Forelimb muscle (tissue), 1 donor: ENCODE measurements at regions not wholly inside any gene's neighbourhood (a gene's known extent, or its start where the extent isn't known, plus 50 kb on each side); places are given as distances from the start of the nearest gene placed in this dataset.
A peak's percentile ranks its signal among the peaks of the same experiment; 100 is the strongest.

Experiments used
- DNase-seq: peaks from one replicate; pipeline ENCODE4 v3.0.0-alpha.2; 2013; ENCODE audit warnings: low read depth

- no peak for DNase-seq
Observed at GRCh38 chr11:41971592-41971991, 512.1 kb upstream of the LRRC4C start.

- no peak for DNase-seq
Observed at GRCh38 chr11:41978945-41979344, 519.5 kb upstream of the LRRC4C start.

- no peak for DNase-seq
Observed at GRCh38 chr11:41980741-41981140, 521.3 kb upstream of the LRRC4C start.

DNA sequence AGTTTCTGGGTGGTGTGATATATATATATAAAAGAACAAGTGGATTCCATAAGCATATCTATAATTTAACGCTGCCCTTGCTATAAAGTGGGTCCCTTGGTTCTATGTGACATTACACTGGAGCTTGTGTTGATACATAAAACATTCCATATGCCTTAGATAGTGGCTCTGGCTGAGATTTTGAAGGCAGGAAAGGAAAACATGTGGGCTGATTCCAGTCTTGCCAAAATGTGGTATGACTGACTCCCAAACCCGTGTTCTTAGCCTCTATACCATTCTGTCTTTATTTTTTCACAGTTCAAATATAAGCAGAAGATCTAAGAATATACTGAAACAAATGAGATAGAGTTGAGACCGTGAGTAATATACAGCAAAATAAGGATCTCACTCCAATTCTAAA lies 522.8 kb upstream of the LRRC4C start:
- DNase-seq, result no peak

DNA sequence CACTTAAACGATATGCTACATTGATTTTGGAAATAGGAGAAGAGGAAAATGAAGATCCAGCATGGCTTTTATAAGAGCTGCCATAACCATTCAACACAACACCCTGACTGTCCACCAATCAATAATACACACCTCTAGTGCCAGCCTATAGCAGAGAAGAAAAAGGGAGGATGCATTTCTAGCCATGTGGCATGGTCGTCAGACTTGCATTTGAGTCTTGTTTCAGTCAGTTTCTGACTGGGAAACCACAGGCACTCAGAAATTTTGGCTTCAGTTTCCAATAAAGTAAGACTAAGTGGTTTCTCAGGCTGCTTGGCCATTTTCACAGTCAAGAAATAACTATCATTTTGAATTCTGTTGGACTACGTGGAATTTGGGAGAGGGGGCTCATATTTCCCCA lies 523.5 kb upstream of the LRRC4C start:
- DNase-seq, result no peak

DNA sequence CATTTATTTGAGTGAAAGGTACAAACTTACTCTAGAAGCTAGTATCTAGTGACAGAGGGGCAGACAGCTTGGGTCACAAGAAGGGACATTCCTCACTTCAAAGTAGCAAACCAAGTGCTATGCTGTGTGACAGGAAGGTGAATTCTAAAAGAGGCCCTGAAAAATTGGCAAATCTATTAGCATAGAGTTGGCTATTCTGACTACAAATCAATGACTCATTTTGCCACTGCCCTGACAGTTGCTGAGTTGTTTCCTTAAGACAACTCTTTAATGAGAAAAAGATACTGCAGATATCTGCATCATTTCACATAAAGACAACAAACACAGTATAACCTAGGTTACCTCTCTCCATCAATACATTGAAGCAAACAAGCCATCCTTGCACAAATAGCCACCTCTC lies 524.0 kb upstream of the LRRC4C start:
- DNase-seq, result no peak

- no peak for DNase-seq
Observed at GRCh38 chr11:41984023-41984422, 524.6 kb upstream of the LRRC4C start.

DNA sequence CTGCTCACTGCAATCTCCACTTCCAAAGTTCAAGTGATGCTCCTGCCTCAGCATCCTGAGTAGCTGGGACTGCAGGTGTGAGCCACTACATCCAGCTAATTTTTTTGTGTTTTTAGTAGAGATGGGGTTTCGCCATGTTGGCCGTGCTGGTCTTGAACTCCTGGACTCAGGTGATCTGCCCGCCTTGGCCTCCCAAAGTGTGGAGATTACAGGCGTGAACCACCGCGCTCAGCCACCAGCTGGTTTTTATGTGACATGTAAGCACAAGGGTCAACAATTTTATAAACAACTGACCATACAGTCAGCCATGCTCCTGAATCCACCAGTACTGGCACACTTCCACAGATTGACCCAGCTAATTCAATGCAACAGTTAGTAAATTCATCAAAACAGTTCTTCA lies 526.3 kb upstream of the LRRC4C start:
- no peak for DNase-seq

DNA sequence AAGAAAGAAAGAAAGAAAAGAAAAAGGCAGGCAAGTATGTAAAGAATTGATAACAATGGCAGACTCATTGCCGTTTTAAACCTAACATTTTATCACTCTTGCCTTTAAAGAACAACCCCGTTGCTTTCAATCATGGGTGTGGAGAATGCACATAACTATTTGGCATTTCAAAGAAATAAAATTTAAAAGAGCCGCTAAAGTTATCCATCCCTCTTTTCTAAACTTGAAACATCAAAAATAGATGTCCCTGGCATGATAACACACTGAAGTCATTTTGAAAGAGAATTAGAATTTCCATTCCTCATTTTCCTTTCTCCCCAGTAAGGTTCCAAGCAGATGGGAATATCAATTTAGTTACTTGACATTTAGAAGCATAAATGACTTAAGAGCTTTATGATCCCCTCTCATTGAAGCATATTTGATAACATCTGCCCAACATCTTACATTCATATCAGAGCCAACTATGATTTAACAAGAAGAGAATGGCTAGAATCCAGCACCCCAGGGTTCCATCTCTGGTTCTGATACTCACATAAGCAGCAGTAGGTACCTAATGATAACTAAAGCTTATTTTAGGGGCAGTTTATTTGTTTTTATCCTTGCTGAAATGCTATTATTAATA lies 529.6 kb upstream of the LRRC4C start:
- DNase-seq, result no peak

GRCh38 chr11:41989823-41990380 lies 530.5 kb upstream of the LRRC4C start:
- no peak for DNase-seq

- no peak for DNase-seq
Observed at GRCh38 chr11:41996533-41996932, 537.1 kb upstream of the LRRC4C start.

GRCh38 chr11:41997844-41998401 lies 538.5 kb upstream of the LRRC4C start:
- DNase-seq, result no peak

- DNase-seq, result no peak
Observed at GRCh38 chr11:41999066-41999465, 539.6 kb upstream of the LRRC4C start.

DNA sequence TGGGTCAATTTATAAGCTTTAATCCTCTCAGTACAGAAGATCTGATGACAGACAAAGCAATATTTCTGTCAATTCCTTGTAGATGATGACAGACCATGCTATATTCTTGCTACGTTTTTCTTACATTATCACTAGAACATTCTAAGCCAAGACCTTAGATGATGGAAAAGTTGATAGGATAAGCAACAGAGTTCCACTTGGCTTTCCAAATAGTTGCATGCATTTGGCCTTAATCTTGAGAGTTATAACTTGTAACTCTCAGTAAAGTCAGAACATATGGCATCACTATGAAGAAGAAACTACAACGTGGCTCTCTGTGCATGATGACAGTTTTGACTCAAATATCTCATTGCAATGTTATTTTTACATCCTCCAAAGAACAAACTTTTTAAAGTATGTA lies 544.3 kb upstream of the LRRC4C start:
- DNase-seq, result peak; percentile 46

GRCh38 chr11:42006766-42007165 lies 547.3 kb upstream of the LRRC4C start:
- no peak for DNase-seq

- DNase-seq, result no peak
Observed at GRCh38 chr11:42012271-42012670, 552.8 kb upstream of the LRRC4C start.

DNA sequence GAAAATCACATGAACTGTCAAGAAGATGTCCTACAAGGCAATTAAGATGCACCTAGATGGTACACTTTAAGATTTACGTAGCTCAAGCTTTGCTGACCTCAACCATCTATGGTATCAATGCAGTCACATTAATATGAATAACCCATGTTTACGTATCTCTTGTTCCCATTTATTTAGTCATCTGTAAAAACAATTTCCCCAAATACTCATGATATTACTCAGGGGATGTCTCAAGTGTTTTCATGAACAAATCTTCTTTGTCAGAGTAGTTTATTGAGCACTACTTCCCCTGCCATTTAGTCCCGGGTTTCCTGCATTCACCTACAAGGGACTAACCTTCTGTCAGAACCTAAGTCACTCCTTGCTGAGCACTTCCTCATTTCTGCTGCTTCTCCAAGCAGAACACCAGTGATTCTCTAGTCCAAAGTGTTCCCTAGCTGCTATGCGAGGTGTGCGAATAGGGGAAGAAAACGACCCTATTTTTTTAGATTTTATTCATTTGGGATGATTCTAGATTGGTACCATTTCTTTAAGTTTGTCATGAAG lies 554.3 kb upstream of the LRRC4C start:
- no peak for DNase-seq

DNA sequence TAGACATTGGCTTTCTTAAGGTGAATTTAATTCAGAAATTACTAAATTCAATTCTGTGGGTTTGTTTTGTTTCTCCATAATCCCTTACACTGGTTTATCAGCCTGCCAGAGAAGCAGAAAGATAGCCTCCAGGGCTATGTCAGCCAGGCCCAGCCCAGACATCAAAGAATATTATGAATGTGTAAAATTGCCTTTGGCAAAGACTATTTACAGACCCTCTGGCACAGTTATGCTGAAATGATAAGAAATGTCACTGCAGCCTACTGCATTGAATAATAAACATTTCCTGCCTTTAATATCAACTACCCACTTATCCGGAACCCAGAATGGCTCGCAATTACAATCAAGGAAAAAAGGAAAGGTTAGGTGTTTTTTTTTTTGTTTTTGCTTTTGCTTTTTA lies 562.5 kb upstream of the LRRC4C start:
- no peak for DNase-seq

- no peak for DNase-seq
Observed at GRCh38 chr11:42023267-42023666, 563.8 kb upstream of the LRRC4C start.

DNA sequence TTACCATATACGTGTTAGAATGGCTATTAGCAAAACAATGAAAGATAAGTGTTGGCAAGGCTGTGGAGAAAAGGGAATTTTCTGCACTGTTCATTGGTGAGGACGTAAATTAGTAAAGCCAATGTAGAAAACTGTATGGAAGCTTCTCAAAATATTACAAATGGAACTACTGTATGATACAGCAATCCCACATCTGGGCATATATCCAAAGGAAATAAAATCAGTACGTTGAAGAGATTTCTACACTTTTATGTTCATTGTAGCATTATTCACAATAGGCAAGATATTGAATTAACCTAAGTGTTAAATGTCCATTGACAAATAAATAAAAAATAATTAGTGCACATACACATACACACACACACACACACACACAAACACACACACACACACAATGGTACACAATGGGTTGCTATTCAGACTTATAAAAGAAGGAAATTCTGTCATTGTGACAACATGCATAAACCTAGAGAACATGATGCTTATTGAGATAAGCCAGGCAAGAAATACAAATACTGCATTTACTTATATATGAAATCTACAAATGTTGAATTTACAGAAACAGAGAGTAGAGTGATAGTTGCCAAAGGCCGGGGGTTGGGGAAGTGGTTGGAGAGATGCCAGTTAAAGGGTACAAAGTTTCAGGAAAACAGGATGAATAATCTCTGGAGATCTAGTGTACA lies 565.8 kb upstream of the LRRC4C start:
- DNase-seq, result no peak

GRCh38 chr11:42034826-42035225 lies 575.4 kb upstream of the LRRC4C start:
- no peak for DNase-seq

DNA sequence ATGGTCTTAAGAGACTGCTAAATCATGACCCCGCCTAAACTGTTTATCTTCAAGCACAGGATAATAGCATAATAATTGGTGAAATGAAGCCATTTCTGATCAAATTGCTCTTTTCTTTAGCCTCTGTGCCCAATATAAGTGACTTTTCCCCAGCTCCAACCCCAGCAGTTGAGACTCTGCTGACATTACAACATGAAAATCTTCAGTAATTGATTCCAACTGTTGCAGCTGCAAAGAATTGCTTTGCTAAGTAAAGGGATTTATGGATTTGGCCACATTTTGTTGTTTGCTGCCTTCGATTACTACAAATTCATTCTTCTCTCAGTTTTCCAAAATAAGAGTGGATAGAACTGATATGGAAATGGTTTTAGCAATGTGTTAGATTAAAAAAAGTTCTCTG lies 576.7 kb upstream of the LRRC4C start:
- DNase-seq, result peak; percentile 63

DNA sequence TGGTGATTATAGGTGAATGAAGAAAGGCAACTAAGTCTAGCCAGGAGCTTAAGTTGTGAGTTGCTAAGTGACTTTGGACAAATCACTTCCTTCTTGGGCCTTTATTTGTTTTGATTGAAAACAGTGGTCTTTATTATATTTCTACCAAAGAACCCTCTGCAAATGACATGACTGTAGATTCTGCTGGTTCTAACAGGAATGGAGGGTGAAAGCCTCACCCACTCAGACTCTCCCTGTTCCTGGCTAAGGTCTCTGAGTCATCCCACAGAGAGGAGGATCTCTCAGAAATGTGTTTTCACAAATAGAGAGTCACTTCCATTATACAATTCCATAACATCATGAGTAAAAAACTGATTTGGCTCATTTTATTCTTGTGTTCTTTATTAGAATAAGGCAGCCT lies 583.9 kb upstream of the LRRC4C start:
- DNase-seq, result no peak
